ENCODE measurements at regions not wholly inside any gene's neighbourhood (a gene's known extent, or its start where the extent isn't known, plus 50 kb on each side); places are given as distances from the start of the nearest gene placed in this dataset.

DNA sequence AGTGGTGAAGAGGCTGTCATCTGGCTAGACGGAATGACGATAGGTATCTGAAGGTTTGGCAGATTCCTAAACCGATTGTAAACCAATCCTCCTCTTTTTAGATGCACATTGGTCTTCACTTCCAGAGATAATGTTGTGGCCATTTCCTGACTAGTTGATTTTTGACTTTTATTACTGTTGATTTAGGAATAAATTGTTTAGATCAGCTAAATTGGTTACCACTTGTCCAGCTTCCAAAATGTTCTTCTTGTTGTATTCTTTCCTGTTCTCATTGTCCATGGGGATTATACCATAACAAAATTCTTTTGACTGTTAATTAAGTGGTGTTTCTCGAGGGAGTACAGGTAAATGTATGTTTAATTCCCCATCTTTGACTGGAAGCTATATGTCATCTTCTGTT, 119.7 kb downstream of the MACROH2A1 start:
- H3K36me3 Mint-ChIP-seq, result no peaks in the 10 kb centered on the region
- H3K9me3 Mint-ChIP-seq, result peaks cover 0 to 13% (median 5%) of the 10 kb centered on the region in 7 donors
- no peak overlapping the region for H3K27ac Mint-ChIP-seq
- DNase-seq (no peak), ATAC-seq (ENCODE audit: low read depth in 2 of 2) (no peak)
- no peak overlapping the region for H3K4me3 Mint-ChIP-seq
- H3K27me3 Mint-ChIP-seq, result peaks cover 15 to 40% (median 17%) of the 10 kb centered on the region in 3 donors
- H3K4me1 Mint-ChIP-seq, result peaks cover 0 to 4% (median 0%) of the 10 kb centered on the region in 3 donors

DNA sequence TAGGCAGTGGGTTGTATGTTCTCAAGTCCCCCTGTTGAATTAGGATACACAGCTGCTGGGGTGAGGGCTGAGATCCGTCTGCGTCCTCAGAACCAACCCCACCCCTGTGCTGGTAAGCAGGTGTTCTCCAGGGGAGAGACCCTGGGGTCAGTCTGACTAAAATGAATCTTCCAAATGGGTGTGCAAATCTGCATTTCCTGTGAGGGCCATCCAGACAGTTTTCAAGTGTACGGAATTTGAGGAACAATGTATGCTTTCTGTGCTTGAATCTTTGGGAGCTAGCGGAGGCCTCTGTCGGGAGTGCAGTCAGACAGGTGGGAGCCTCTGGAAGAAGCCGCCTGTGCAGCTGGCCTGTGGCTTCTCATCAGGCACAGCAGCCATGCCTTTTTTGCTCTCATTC, 122.9 kb downstream of the MACROH2A1 start:
- Mint-ChIP-seq H3K27ac (no peak overlapping the region), H3K36me3 (no peaks in the 10 kb centered on the region), H3K9me3 (peaks cover 0 to 10% (median 4%) of the 10 kb centered on the region in 7 donors), H3K4me1 (no peaks in the 10 kb centered on the region), H3K27me3 (peaks cover 0 to 45% (median 15%) of the 10 kb centered on the region in 3 donors), H3K4me3 (no peak overlapping the region)
- DNase-seq, result no peak
- ATAC-seq (ENCODE audit: low read depth in 2 of 2), result no peak

DNA sequence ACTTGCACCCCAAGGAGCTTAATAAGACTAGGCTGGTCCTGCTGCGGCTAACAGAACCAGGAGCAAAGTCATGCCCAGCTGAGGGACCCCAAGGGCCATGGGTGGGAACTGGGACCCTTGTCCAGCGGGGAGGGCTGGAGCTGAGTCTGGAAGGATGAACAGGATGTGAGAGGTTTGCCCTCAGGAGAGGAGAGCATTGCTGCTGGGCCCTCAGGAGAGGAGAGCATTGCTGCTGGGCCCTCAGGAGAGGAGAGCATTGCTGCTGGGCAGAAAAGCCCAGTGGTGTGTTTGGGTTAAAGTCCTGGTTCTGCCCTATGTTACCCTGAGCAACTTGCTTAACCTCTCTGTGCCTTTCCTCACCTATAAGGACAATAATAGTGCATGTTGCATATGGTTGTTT, 125.8 kb downstream of the MACROH2A1 start:
- Mint-ChIP-seq H3K36me3 (no peaks in the 10 kb centered on the region), H3K4me1 (no peaks in the 10 kb centered on the region), H3K4me3 (no peak overlapping the region), H3K27me3 (peaks cover 0 to 31% (median 7%) of the 10 kb centered on the region in 3 donors), H3K27ac (no peak overlapping the region), H3K9me3 (peaks cover 0 to 6% (median 4%) of the 10 kb centered on the region in 7 donors)
- ATAC-seq (ENCODE audit: low read depth in 2 of 2) (no peak), DNase-seq (no peak)

DNA sequence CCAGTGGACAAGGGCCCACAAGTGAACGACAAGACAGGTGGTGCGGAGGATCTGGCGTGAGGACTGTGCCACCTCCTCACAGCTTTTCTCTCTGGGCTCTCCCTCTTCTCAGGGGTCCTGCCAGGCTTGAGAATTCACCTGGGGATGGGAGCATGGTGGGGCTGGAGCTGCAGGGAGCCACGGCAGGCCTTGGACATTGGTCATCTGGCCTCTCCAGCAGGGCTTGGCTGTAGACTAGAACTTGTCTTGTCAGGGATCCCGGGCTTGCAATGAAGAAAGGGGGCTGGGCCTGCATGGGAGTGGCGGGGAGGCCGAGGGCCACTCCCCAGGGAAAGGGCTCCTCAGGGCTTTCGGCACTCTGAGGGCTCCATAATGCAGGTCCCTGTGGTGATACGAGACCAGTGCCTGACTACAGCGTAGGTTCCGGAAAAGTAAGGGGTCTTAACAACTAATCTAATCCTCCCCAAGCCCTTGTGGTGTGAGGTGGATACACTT, 126.7 kb downstream of the MACROH2A1 start:
- Mint-ChIP-seq H3K4me3 (no peak overlapping the region), H3K9me3 (no peaks in the 10 kb centered on the region), H3K27me3 (peaks cover 0 to 29% (median 9%) of the 10 kb centered on the region in 3 donors), H3K36me3 (no peaks in the 10 kb centered on the region), H3K27ac (no peak overlapping the region), H3K4me1 (no peaks in the 10 kb centered on the region)
- DNase-seq (no peak), ATAC-seq (ENCODE audit: low read depth in 2 of 2) (no peak)

DNA sequence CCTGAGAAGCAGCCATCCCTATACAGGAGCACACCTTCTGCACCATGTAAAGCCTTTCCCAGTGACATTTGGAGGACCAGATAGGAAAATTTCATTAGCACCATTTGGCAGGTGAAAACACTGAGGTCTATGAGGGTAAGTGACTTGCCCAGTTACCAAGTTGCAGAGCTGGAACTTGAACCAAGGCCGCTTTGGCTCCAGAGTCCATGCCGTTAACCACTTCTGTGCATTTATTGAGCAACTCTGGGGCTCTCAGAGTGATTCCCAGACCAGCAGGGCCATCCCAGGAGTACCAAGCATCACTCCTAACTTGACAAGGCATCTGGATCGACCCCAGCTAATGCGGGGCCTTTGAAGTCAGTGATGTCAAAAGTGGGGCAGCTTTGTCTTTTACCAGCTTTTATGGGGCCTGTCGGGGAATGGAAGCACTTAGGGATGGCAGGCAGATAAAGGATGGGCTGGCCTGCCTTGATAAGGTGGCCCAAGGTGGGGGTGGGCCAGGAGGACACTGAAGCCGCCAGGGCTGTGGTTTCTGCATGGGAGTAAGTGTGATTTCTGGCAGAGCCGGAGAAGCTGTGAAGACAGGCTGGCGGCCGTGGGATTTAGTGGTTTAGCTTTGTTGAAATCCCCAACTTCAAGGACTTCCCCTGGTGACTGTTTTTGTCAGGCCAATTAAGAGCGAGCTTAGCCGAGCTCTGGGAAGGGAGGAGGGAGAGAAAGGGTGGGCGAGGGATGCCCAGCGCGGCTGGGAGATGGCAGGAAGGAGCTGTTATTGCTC, 127.3 kb downstream of the MACROH2A1 start:
- H3K4me3 Mint-ChIP-seq, result no peak overlapping the region
- no peak overlapping the region for H3K27ac Mint-ChIP-seq
- H3K36me3 Mint-ChIP-seq, result no peaks in the 10 kb centered on the region
- no peak for ATAC-seq (ENCODE audit: low read depth in 2 of 2)
- no peak for DNase-seq
- H3K27me3 Mint-ChIP-seq, result peaks cover 2 to 26% (median 4%) of the 10 kb centered on the region in 3 donors
- H3K4me1 Mint-ChIP-seq, result no peaks in the 10 kb centered on the region
- H3K9me3 Mint-ChIP-seq, result no peaks in the 10 kb centered on the region

DNA sequence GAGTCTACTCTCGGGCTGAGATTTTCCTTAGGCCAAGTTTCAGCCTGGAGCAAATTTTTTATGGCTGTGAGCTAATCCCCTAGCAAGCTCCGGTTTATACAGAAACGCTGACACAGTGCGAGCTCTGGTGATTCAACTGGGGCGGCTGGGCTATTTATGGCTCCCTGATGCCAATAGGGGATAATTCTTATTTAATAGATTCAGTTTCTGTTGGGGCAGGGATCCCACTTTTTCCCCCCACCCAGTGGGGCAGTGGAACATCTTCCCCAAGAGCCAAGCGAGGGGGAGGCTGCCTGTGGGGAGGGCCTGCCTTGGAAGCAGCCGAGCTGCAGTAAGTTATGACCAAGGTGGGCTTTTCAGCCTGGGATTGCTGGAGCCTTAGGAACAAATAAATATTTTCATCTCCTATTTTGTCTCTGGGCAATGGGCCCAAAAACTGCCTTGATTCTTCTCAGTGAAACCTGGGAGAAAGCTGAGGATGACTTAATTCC, 129.1 kb downstream of the MACROH2A1 start:
- H3K9me3 Mint-ChIP-seq, result no peaks in the 10 kb centered on the region
- no peak for ATAC-seq (ENCODE audit: low read depth in 2 of 2)
- no peaks in the 10 kb centered on the region for H3K4me1 Mint-ChIP-seq
- no peak for DNase-seq
- H3K27me3 Mint-ChIP-seq, result peaks cover 16 to 39% (median 16%) of the 10 kb centered on the region in 3 donors
- H3K4me3 Mint-ChIP-seq, result no peak overlapping the region
- H3K36me3 Mint-ChIP-seq, result no peaks in the 10 kb centered on the region
- H3K27ac Mint-ChIP-seq, result no peak overlapping the region

DNA sequence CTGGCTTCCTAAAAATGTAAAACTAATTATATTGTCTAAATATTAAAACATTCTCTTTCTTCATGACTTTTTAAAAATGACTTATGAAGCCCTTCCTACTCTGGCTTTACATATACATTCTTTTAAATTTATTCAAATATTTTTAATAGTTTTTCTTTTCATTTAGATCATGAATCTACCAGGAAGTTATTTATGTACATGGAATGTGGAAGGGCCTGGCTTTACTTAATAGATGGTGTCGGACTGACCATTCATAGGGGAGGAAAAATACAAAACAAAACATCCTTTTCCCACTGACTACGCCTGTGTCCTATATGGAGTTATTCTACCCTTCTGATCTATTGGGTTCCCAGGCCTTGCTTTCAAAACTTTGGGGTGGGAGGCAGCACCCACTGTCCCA, 129.8 kb downstream of the MACROH2A1 start:
- Mint-ChIP-seq H3K36me3 (no peaks in the 10 kb centered on the region), H3K4me1 (no peaks in the 10 kb centered on the region)

DNA sequence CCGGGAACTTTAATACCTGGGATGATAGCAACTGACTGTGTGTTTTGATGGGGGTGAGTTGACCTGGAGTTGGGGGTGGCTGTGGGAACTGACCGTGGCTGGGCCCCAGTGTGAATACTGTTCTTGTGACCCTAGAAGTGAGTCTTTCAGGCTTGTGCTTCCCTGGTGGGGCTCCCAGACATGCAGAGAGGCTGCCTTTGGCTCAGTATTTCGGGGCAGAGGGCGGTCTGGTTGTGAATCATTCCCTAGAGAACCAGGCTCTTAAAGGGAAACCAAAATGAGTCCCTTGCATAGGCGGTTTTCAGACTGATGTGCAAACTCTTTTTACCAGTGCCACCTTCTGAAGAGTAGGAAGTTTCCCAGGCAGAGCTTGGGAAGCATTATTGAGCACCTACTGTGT, 132.1 kb downstream of the MACROH2A1 start:
- Mint-ChIP-seq H3K4me3 (no peak overlapping the region), H3K27ac (no peak overlapping the region), H3K27me3 (peaks cover 16 to 28% (median 17%) of the 10 kb centered on the region in 3 donors), H3K4me1 (no peaks in the 10 kb centered on the region), H3K9me3 (peaks cover 0 to 6% (median 2%) of the 10 kb centered on the region in 7 donors), H3K36me3 (no peaks in the 10 kb centered on the region)
- ATAC-seq (ENCODE audit: low read depth in 2 of 2) (no peak), DNase-seq (no peak)

More for the DNA sequence above, 129.8 kb downstream of the MACROH2A1 start:
- H3K4me3 Mint-ChIP-seq, result no peak overlapping the region
- no peak overlapping the region for H3K27ac Mint-ChIP-seq
- H3K9me3 Mint-ChIP-seq, result no peaks in the 10 kb centered on the region
- peaks cover 16 to 40% (median 17%) of the 10 kb centered on the region in 3 donors for H3K27me3 Mint-ChIP-seq
- DNase-seq, result no peak
- no peak for ATAC-seq (ENCODE audit: low read depth in 2 of 2)

DNA sequence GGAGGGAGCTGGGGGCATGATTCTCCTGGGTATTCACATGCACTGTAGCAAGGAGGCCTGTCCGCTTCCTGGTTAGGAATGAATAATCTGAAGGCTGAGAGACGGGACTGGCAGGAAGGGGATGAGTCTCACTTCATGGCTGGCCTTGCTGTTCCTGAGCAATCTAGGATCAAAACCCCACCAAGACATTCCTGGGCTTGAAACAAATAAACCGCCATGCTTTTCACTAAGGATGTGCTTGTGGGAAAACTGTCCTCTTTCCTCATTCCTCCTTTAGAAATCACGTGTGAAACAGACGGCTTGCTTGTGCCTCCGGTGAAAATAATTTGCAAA, 132.8 kb downstream of the MACROH2A1 start:
- peaks cover 16 to 25% (median 17%) of the 10 kb centered on the region in 3 donors for H3K27me3 Mint-ChIP-seq
- no peaks in the 10 kb centered on the region for H3K36me3 Mint-ChIP-seq
- no peak overlapping the region for H3K27ac Mint-ChIP-seq
- ATAC-seq (ENCODE audit: low read depth in 2 of 2) (no peak), DNase-seq (no peak)
- H3K9me3 Mint-ChIP-seq, result peaks cover 0 to 13% (median 5%) of the 10 kb centered on the region in 7 donors
- no peaks in the 10 kb centered on the region for H3K4me1 Mint-ChIP-seq
- H3K4me3 Mint-ChIP-seq, result no peak overlapping the region

DNA sequence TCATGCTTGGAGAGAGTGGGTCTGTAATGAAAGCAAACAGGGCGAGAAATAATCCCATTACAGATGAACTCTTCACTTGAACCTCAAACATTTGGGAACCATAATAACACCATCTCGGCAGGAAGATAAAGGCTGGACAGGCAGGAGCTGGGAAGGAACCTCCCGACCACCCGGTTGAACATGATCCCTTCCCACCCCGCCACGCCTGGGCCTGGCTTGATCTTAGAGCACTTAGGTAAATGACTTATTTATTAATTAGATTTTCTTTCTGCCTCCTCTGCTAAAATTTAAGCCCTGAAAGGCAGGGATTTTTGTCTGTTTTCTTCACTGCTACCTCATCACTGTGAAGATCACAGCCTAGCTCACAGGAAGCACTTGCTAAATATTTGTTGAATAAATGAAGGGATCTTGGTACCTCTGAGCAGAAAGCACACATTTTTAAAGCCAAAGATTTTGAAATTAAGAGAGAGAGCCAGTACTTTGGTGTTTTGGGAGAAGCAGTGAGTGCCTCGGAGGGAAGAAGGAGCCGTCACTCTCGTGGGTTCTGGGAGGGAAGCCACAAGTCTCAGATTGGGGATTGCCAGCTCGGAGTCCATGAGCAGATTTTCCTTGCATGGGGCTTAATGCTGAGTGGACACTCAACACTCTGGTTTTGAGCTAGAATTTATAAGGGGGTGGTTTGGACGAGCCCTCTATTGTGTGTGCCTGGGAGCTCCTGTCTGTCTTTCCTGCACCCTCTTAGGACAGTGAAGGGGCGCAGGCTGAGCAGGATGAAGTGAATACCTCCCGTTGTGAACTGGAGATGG, 133.3 kb downstream of the MACROH2A1 start:
- ATAC-seq (ENCODE audit: low read depth in 2 of 2), result no peak
- H3K27ac Mint-ChIP-seq, result no peak overlapping the region
- no peak for DNase-seq
- H3K9me3 Mint-ChIP-seq, result peaks cover 0 to 16% (median 5%) of the 10 kb centered on the region in 7 donors
- no peaks in the 10 kb centered on the region for H3K36me3 Mint-ChIP-seq
- H3K4me3 Mint-ChIP-seq, result no peak overlapping the region
- no peaks in the 10 kb centered on the region for H3K4me1 Mint-ChIP-seq
- H3K27me3 Mint-ChIP-seq, result peaks cover 16 to 28% (median 17%) of the 10 kb centered on the region in 3 donors

DNA sequence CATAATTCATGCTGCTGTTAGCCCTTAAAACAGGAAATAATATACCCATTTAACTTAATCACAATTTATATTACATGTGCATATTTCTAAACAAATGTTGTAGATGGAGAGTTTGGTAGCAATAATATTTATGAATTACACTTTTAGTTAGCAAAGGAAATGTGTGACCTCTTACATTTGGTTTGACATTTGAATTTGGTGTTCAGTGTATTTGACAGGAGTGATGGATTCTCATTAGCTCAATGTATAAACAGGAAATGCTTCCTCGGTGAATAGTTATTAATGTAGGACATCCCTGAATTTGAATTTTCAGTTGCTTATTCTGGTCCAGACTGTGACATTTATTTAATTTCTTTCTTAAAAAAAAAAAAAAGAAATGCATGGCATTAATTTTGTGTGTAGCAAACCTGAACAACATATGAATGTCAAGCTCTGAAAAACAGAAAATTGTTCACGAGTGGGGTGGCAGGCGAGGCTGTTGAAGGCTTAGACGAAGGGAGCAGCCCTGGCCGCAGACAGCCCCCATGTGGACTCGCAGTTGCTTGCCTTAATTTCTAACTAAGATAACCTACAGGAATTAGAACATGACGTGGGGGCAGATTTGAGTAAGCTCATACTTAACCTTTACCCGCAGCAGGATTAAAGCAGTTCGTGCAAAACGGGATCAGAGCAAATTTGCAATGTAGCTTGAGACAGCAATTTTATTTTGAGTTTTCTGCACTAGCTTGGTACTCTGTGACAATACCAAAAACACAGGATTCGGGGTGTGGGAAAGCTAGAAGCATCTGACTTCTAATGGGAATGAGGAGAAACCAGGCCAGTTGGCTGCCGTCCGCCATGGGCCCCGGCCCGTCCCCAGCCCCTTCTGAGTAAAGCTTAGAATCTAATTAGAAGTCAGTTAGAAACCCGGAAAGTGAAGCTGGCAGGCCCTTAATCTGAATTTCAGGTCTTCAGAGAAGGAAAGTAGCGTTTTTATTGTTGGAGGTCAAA, 134.3 kb downstream of the MACROH2A1 start:
- peaks cover 16 to 28% (median 17%) of the 10 kb centered on the region in 3 donors for H3K27me3 Mint-ChIP-seq
- no peak overlapping the region for H3K27ac Mint-ChIP-seq
- H3K4me1 Mint-ChIP-seq, result no peaks in the 10 kb centered on the region
- ATAC-seq (ENCODE audit: low read depth in 2 of 2) (no peak), DNase-seq (no peak)
- H3K36me3 Mint-ChIP-seq, result no peaks in the 10 kb centered on the region
- H3K4me3 Mint-ChIP-seq, result no peak overlapping the region
- peaks cover under 1 to 26% (median 8%) of the 10 kb centered on the region in 7 donors for H3K9me3 Mint-ChIP-seq

DNA sequence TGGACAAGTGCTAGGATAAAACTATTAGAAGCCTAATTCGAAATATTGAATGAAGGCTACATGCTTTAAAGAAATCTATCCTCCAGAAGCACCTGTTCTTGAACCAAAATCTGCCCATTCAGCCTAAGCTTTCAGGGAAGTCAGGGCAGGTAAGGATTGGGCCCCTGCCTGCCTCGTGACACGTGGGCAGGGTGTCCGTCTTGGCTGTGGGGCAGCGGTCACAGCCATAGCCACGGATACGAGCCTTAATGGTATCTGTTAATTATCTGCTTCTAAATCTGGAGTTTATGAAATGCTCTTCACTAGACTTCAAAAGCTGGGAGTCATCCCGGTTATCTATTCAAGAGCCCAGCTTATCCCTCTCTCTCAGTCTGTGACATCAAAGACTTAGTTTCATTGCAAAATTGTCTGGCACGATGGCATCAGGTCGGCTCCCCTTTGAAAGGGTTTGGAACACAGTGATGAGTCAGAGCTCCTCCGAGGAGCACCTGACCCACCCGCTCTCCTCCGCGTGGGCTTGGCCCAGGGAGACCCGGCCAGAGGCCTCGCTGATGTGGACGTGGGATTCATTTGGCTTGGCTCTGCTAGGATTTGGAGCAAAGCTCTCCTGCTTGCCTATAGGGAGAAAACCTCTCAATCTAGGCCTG, 135.9 kb downstream of the MACROH2A1 start:
- Mint-ChIP-seq H3K36me3 (no peaks in the 10 kb centered on the region), H3K27me3 (peaks cover 16 to 28% (median 17%) of the 10 kb centered on the region in 3 donors), H3K9me3 (peaks cover 3 to 30% (median 12%) of the 10 kb centered on the region in 7 donors), H3K4me1 (no peaks in the 10 kb centered on the region), H3K4me3 (no peak overlapping the region), H3K27ac (no peak overlapping the region)
- ATAC-seq (ENCODE audit: low read depth in 2 of 2) (no peak), DNase-seq (no peak)

All from naive B cell (primary cell).